Cortex of kidney (tissue), 1 donor: ENCODE measurements at regions not wholly inside any gene's neighbourhood (a gene's known extent, or its start where the extent isn't known, plus 50 kb on each side); places are given as distances from the start of the nearest gene placed in this dataset.

Source experiments
- DNase-seq: peaks from one replicate; lab custom pipeline; 2025; lab: John Stamatoyannopoulos, UW

DNA sequence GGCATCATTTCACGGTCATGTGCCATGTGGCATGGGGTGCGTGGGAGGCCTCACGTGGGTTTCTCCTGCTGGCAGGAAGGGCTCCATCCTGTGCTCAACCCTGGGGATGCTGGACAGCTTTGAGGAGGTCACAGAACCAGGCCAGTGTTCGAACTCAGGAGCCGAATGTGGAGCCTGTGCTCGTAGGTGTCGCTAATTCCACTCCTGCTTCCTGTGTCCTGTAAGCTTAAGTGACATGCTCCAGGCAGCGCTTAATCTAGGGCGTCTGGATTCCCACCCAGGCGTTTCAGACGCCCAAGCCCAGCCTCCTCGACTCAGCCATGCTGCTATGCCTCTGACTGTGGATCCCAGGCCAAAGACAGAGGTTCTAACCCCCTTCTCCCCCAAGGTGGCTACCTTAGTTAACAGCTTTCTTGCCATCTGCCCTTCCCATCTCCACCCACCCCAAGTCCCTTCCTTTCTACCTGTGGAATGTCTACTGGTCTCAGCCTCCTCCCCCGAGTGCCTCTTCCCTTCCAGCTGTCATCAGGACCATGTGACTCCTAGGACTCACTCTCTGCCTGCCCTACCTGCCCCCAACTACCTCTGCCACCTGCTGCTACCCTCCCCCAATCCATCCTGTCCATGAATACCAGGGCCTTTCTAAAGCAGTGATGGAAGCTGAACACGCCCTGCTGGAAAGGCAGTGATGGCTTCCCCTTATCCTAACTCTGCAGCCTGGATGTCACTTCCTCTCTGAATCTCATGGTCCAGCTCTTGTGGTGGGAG, 255.1 kb downstream of the CDH26 start:
- no peak for DNase-seq

DNA sequence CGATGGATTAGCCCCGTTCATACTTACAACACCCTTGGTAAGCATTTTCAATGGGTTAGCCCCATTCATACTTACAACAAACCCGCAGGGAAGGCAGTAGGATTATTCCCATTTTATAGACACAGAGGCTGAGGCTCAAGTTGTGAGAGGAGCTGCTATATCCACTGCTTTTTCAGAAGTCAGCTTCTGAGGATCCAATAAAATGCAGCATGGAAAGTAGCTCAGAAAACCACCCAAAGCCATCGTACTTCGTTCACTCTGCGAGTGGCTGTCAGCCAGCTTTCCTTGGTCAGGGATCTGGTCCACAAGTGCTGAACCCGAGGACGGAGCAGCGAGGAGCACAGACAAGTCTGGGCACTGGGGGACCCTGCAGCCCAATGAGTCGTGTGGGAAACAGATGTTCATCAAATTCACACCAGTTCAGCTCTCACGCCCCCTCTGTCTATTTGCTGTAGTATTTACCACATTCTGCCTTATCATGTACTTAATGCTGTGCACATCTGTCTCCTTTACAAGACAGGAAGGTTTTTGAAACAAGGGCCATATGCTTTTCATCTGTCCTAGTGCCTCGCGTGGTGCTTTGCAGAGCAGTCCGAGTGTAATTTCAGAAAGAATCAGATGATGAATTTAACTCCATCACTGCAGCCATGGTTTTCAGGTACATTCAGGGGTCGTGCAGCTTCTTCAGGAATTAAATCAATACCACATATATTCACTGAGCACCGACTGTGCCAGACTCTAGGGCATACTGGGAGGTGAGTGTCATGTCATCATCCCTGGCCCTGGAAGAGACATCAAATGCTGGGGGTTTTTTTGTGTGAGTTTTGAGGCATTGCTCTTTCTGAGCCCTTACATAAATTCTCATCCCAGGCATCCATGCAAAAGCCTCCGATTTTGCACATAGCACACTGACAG, 256.9 kb downstream of the CDH26 start:
- DNase-seq = no peak

DNA sequence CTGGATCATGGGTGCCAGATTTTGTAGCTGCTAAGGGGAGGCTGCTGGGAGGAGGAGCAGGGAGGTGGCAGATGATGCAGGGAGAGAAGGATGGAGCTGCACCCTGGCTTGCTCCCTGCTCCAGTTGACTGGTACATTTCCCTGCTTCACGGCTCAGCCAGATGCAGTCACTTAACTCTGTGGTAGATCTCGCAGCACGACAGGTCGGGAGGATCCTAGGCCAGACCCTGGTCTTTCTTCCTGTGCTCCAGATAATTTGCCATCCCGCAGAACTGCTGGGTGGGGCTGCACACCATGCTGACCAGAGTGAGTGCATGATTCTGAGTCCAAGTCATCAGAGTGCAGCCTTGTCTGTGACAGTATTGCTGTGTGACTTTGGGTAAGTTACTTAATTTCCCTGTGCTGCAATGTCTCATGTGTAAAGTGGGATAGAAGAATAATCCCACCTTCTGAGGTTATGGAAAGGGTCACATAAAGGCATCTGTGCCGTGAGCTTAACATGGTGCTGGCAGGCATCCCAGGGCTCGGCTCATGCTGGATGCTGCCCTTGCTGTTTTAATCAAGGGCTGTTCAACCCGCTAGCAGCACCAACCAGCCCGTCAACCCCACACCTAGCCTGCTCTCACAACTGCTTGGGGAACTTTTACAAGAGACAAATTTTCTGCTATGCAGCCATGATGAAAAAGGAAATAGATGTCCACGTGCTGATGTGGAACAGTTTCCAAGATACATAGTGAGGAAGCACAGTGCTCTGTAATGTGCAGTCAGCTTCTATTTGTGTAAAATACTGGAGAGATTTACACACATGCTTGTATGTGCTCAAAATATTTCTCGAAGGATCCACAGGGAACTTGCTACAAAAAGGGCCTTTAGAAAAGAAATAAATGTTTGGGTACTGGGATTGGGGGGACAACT, 257.9 kb downstream of the CDH26 start:
- no peak for DNase-seq

DNA sequence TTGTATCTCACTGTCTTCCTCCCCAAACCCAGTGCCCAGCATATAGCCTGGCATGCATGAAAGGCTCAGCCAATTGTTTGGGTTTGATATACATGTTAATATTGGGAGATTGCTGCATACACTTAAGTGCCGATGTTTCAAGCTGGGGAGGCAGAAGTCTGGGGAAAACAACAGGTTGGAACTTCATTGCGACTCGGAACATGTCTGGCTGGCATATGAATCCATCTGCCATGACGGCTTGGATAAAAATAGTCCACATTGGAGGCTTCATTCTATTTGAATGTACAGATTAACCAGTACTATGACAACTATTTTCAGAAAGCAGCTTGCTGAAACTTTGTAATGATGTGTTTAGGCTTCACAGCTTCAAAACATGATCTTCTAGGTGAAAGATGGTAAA, 261.0 kb downstream of the CDH26 start:
- DNase-seq = no peak

DNA sequence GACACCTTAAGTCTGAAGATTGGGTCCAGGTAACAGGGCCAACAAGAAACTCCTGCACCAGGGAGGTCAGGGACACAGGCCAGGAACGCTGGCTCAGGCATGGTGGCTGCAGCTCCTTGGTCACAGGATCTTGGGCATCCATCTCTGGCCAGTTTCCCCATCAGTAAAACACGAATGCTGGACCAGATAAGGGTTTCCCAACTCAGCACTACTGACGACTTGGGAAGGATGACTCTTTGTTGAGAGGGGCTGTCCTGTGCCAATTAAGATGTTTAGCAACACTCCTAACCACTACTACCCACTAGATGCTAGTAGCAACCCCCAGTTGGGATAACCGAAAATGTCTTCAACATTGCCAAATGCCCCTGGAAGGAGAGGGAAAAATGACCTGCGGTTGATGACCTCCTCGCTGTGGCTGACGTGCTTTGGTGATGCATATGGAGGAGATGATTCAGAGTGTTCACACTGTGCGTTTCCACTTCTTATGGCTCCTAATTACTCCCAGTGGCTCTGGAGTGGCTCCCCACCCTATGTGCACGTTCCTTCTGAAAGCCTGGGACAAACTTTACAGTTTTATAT, 261.9 kb downstream of the CDH26 start:
- DNase-seq = no peak

DNA sequence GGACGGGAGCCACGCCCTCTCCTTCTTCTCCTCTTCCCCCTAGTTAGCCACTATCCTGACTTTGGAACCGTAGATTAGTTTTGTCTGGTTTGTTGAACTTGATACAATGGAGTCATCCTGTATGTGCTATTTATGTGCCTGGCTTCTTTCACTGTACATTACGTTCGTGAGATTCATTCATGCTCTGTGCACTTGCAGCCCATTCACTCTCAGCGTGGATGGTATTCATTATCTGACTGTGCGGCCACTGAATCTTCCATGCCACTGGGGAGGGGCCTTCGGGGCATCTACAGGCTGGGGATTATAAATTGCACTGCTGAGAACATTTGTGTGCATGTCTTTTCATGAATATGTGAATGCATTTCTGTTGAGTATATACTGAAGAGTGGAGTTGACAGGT, 262.5 kb downstream of the CDH26 start:
- DNase-seq = no peak

DNA sequence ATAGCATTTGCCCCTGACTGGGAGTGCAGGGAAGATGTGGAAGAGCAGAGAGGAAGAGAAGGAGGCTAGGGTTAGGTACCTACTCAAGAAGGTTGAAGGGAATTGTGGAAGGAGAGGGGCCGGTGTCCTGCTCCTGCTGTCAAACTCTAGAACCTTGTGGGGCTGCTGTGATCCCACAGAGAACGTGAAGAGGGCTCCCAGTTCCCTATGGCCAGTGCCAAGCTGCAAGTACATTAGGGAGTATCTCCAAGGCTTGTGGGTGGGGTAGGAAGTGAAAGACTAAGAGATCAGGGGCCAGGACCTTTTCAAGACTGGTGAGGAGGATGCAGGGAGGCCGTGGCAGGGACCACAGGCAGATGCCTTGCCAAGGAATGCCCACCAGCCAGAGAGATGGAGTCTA, 263.4 kb downstream of the CDH26 start:
- no peak for DNase-seq

DNA sequence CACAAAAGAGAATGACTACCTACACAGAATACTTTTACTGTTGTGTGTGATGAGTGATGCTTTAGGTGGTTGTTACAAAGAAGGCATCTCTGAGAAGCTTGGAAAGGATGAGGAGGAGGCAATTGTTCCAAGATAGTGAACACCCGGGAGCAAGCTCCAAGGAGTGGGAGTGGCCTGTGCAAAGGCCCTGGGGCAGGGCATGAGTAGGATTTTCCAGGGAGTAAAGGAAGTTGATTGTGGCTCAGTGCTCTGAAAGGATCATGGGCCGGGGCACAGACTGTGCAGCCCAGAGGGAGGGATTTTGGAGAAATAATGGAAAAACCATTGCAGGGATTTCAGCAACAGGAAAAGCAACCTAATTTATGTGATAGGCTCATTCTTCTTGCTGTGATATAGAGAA, 264.3 kb downstream of the CDH26 start:
- DNase-seq = no peak

DNA sequence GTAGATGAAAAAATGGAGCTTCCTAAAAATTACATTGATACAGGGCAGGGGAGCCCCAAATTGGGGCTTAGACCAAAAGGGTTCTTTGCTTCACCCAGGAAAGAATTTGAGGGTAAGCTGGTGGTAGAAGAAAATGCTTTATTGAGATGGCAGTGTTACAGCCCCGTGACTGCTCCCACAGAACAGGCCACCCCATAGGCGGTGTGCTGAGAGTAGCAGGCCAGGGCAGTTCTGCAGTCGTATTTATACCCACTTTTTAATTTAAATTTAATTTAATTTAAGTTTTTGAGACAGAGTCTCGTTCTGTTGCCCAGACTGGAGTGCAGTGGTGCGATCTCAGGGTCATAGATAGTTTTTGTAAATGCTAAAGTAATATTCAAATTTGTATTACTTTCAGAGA, 265.0 kb downstream of the CDH26 start:
- no peak for DNase-seq

DNA sequence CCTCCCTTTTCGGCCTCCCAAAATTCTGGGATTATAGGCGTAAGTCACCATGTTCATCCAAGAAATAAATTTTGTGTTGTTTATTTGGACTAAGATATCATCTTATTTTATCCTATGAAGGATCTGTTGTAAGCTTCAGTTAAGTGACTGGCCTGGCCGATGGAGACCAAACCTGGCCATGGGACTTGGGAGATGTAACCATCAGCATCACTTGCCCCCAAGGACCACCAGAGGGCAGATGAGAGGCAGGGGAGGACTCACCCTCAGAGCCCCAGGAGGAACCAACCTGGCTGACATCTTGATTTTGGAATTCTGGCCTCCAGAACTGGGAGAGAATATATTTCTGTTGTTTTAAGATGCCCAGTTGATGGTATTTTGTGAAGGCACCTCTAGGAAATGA, 266.7 kb downstream of the CDH26 start:
- no peak for DNase-seq

DNA sequence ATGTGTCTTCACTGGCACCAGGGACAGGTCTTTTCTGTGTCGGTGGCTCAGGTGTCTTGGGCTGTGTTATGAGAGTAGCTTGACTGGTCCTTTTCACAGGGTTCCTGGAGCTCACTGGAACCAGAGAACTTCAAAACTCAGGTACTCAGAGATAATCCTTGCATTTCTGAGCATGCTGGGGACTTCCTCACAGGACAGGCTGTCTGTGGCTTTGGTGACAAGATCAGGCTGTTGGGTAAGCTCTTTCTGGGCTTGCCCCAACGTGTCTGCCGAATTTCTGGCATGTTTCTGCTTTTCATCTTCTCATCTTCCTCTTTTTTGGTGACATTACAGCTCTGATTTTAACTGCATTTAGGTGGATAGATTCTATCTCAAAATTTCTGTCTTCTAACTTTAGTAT, 270.0 kb downstream of the CDH26 start:
- DNase-seq = no peak

DNA sequence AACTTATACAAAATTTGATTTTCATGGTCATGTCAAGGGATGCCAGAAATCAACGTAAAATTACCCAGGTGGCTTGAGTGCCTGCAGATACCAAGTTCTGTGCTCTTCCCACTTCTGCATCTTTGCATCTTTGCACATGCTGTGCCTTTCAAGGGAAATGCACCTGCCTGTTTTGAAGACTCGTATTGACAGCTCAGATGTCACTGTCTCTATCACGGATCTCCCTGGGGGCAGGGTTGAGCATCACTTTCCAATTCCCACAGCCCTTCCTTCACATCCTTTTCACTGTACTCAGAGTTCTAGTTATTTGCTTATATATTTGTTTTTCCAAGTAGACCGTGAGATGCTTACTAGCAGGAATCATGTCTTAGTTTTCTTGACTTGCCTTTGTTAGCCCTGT, 274.2 kb downstream of the CDH26 start:
- no peak for DNase-seq

DNA sequence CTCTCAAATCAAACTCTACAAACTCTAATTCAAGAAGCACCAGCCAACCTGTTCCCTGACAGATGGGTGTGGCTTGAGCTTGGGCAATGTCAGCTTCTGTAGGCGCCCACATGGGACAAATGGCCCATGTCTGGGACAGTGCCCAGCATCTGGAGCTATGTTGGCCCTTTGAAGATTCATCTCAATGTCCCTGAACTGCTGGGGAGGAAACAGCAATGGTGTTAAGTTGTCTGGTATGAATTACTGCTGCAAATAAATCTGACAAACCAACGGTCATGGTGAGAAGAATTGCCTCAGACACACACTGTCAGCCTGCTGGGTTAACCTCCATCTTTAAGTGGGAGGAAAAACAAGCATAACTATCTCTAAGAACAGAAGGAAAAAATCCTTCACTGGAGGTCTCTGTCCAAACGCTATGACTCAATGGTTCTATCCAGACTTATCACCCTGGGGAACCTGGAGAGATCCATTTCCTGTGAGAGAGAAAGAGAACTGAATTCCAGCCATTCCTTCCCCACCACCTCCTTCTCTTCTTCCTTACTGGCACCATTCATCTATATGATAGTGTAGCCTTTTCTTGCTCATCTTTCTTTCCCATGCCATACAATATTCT, 274.9 kb downstream of the CDH26 start:
- no peak for DNase-seq

DNA sequence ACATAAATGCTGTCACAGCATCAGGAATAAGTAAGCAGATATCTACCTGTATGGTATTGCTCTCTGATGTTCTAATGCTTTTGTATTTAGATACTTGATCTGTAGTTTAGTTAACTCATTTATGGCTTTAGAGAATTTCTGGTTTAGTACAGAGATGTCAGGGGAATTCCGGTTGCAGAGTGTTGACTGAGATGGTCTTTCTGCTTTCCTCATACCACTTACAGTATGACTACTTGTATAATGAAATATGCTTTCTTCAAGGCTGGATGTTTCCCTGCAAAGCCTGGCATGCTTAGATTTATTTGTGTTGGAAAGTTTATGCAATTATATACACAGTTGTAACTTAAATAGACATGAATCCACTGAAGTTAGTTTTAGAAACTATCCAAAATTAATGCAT, 278.4 kb downstream of the CDH26 start:
- DNase-seq = no peak

DNA sequence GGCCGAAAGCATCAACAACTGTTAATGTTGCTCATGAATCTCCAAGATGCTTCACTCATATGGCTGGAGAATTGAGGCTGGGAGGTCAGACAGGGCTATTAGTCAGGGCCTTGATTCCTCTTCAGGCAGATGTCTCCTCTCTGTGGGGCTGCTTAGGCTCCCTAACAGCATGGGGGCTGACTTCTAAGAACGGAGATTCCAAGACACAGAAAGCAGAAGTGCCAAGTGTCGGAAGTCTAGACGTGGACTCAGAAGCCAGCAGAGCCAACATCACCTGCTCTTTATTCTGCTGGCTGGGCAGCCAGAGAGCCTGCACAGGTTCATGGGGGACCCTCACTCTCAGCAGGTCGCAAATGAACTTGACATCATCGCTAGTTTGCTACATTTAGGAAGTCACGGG, 279.8 kb downstream of the CDH26 start:
- DNase-seq = no peak

DNA sequence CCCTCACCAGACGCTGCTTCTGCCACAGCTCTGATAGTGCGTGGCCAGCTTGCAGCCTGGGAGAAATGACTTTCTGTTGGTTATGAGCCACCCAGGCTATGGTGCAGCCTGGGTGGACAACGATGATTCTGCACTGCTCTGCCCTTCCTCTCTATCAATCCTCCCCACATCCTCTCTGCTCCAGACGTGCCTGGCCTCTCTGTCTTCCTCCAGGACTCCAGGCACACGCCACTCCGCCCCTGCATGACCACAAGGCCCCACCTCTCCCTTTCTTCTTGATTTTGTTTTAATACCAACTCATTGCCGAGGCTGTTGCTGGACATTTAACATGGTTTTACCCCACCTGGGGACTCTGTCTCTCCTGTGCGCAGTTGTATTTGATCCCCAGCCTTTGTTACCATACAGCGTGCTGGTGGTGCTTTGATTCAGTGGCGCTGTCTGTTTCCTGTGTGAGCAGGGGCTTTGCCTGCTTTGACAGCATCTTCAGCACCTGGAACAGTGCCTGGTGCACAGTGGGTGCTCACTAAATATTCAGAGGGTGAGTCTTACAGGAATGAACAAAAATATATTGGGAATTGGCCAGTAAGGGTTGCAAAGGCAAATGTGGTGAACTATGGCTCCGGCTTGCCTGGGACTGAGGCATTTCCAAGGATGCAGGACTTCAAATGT, 280.9 kb downstream of the CDH26 start:
- DNase-seq = no peak

DNA sequence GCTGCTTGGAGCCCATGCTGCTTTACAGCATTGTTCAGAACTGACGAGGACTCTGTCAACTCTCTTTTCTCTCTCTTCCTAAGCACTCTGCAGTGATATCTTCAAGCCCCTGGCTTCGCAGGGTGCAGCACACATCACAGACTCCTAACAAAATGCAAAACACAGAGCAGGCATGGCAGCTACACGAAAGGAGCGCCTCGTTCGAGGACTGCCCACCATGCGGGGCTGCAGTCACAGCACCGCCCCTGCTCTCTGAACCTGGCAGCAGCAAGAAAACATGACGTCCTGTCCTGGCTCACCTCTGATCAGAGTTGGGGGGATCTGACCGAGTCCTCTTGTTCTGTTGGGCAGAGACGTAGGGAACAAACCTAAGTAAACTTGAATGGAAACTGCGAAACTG, 281.7 kb downstream of the CDH26 start:
- no peak for DNase-seq

DNA sequence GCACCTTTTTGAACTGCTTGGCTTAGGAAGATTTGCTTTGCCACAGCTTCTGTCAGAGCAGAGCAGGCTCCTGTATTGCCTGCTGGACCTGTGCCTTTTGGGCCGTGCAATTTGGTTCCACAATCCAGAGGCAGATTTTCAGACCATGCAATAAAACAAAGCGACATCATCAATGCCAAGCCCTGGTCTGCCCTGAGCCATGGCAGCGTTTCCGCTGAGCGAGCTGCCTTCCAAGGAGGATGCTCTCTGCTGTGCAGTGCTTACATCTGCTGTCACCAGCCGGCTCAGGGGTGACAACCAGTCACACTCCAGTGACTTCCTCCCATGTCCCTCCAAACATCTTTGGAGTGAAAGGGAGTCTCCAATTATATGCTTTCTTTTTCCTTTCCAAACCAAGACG, 282.2 kb downstream of the CDH26 start:
- DNase-seq = no peak

DNA sequence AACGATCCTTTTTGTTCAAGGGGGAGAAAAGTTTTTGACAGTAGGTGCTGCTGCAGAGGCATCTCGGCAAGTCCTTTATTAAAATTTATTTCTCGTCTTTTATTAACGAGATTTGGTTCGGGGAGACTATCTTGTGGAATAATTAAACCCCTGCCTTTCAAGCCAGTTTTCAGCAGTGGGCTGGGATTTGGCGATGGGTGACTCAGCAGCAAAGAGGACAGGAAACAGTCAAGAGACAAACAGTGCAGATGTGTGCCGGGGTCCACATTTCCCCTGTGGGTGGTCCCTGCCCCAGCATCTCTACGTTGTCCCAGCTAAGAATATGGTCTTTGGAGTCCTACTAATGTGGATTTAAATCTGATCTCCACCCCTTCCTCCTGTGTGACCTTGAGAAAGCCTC, 282.8 kb downstream of the CDH26 start:
- DNase-seq = no peak

DNA sequence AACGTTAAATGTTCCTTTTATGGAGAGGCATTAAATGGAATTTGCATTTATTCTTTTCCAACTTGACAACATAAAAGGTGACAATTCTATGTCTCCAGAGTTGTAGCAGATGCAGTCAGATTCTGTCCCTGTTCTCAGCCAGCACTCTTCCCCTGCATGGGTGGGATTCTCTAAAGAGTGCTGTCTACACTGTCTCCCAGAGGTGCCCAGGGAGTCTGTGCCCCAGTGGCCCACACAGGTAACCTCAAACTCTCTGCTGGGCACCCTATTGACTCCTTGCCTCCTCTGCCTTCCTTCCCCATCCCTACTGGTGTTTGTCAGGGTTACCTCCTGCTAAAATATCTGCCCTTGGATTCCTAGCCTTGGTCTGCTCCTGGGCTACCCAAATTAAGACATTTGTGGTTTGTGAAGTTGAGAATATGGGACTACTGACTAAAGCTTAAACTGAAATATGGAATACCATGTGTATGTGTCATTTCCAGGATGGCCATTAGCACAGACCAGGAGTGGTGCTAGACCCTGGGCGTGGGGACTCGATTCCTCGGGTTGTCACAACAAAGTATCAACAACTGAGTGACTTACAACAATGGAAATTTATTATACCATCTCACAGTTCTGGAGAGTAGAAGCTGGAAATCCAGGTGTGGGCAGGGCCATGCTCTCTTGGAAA, 284.7 kb downstream of the CDH26 start:
- no peak for DNase-seq
